ENCODE measurements at regions not wholly inside any gene's neighbourhood (a gene's known extent, or its start where the extent isn't known, plus 50 kb on each side); places are given as distances from the start of the nearest gene placed in this dataset.
"Not testable (repeated sequence)": the region's sequence is repeated elsewhere in the genome, so short reads cannot be mapped to it uniquely, and the experiment has no call there.

DNA sequence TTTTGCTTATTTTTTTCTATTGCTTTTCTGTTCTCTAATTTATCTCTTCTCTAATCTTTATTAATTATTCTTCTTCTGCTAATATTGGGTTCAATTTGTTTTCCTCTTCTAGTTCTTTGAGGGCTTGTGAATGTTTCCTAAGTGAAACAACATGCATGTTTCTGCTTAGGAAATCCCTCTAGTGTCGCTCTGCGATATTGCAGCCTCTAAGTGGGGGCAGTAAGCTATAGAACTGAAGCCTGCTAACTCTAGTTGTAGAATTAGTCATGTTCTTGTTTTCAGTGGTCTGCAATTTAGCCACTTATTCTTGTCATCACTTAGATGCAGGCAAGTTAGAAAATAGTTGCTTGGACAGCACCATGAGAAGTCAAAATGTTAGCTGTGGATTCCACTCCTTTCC, 222.6 kb downstream of the SPIN4 start:
- H3K27ac Mint-ChIP-seq, result no peak overlapping the region
- H3K36me3 Mint-ChIP-seq, result no peaks in the 10 kb centered on the region
- no peaks in the 10 kb centered on the region for H3K9me3 Mint-ChIP-seq
- H3K4me1 Mint-ChIP-seq, result no peaks in the 10 kb centered on the region
- H3K27me3 Mint-ChIP-seq, result no peaks in the 10 kb centered on the region
- H3K4me3 Mint-ChIP-seq, result no peak overlapping the region

DNA sequence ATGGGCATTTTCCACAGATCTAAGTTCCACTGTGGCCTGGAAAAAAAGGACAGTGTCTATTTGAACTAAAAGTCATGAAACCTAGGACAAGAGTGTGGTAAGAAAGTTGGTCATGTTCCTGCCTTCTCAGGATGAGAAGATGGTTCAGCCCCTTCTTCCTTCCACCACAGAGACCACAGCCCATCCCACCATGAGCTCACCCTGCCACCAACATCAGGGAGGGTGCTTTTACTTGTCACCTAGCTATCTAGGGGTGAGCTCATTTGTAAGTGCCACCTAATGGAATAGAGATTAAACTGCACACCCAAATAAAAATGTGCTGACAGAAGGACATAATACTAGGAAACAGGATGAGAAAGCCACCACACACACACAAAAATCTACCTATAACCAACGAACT, 235.9 kb downstream of the SPIN4 start:
- H3K36me3 Mint-ChIP-seq, result no peaks in the 10 kb centered on the region
- no peak overlapping the region for H3K4me3 Mint-ChIP-seq
- H3K27ac Mint-ChIP-seq, result no peak overlapping the region
- H3K9me3 Mint-ChIP-seq, result no peaks in the 10 kb centered on the region
- H3K27me3 Mint-ChIP-seq, result no peaks in the 10 kb centered on the region
- H3K4me1 Mint-ChIP-seq, result no peaks in the 10 kb centered on the region

DNA sequence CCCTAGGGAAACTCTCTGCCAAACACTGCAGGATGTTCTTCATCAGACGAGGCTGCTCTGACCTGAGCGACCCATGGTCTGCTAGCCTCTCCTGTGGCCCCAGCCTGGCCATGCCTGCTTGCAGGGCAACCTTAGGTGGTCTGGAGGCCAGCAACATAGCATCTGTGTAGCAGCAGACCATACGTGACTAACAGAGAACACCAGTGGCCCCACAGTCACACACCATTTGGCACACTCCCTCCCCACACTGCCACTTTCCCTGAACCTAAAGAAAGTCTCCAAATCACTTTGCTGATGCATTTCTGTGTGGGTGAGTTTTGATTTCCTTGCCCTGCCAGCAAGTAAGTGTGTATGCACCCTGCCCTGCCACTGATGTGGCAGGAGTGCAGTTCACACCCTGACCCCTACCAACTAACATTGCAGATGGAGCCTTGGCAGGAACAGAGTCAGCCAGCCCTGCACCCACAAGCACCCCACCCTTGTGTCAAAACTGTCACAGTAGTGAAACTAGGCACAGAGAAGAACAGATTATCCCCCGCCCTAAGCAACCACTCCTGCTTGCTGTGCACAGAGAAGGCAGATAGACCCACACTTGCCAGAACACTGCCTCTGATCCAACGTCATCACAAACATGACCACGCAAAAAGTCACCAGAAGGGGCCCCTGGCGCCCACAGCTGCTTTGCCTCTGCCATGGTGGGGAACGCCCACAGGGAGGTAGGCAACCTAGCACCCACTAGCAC, 249.1 kb downstream of the SPIN4 start:
- Mint-ChIP-seq H3K9me3 (peaks cover under 1% of the 10 kb centered on the region), H3K4me1 (no peaks in the 10 kb centered on the region), H3K27ac (no peak overlapping the region), H3K4me3 (no peak overlapping the region), H3K36me3 (no peaks in the 10 kb centered on the region), H3K27me3 (no peaks in the 10 kb centered on the region)

DNA sequence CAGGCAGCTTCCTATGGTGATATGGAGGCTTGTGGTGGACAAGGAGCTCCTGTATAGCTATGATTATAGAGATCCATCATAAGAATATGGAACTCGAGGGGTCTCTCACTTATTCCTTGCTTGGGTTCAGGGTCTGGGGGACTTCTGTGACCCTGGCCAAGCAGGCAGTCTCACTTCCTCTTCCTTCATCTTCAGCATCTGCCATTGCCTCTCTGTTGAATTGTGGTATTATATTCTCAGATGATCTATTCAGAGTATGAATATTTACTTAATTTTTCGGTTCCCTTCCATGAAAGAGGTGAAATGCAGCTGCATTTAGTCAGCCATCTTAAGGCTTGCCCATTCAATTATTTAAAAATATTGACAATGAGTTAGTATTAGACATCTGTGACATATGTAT, 292.9 kb downstream of the SPIN4 start:
- H3K4me1 Mint-ChIP-seq, result no peaks in the 10 kb centered on the region
- H3K27ac Mint-ChIP-seq, result no peak overlapping the region
- H3K36me3 Mint-ChIP-seq, result no peaks in the 10 kb centered on the region
- H3K4me3 Mint-ChIP-seq, result no peak overlapping the region
- no peaks in the 10 kb centered on the region for H3K9me3 Mint-ChIP-seq
- no peaks in the 10 kb centered on the region for H3K27me3 Mint-ChIP-seq

DNA sequence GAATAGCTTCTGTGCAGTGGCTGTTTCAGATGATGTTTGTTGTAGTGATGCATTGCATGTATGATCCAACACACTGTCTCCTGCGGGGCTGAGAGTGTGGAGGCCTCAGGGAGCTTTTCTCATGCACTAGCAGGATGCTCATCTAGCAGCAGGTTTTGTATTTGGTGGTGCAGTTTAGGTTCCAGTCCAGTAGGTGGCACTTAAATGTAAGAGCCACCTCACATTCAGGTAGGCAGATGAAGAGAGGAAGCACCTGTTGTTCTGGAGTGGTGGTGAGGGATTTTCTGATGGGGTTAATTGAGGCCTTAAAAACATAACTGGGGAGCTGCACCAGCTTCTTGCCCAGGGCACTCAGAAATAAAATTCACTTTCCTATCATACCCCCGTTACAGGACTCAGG, 300.9 kb downstream of the SPIN4 start:
- H3K9me3 Mint-ChIP-seq, result no peaks in the 10 kb centered on the region
- H3K4me3 Mint-ChIP-seq, result no peak overlapping the region
- no peaks in the 10 kb centered on the region for H3K27me3 Mint-ChIP-seq
- H3K27ac Mint-ChIP-seq, result no peak overlapping the region
- H3K4me1 Mint-ChIP-seq, result no peaks in the 10 kb centered on the region
- H3K36me3 Mint-ChIP-seq, result no peaks in the 10 kb centered on the region

DNA sequence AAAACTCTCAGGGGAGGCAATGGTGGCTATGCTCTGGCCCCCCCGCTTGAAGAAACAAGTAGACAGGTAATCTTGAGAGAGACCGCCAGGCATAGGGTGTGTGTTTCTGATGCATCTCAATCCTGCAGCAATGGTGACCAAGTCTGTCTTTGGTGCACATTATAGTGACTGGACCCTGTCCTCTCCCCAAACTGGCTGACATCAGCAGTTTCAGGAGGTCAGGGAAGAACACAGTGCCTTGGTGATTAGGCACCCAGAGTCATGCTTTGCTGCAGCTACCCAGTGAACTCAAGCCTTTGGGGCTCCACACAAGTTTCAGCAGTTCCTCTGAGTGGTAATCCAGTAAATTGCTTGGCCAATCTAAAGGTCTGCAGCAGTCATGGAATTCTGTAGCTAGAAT, 318.3 kb downstream of the SPIN4 start:
- Mint-ChIP-seq H3K36me3 (no peaks in the 10 kb centered on the region), H3K27me3 (no peaks in the 10 kb centered on the region), H3K4me3 (no peak overlapping the region), H3K27ac (no peak overlapping the region), H3K4me1 (no peaks in the 10 kb centered on the region), H3K9me3 (no peaks in the 10 kb centered on the region)

DNA sequence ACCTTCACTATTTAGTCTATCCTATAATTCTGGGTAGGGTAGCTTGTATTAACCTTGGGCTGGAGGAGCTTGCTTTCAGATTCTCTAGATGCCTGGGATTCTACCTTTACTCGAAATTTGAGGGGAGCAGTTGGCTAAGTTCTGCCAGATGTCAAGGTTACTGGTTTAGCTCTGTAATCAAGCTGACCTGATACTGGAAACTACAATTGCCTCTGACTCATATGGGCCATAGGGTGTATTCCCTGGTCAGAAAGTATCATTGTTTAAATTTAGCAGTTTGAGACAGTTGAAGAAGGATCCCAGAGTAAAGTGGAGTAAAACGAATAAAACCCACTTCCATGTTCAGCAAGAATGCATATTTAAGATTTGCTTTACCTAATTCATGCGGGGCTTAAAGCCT, 337.6 kb downstream of the SPIN4 start:
- Mint-ChIP-seq H3K9me3 (no peaks in the 10 kb centered on the region), H3K4me3 (no peak overlapping the region), H3K27ac (no peak overlapping the region), H3K4me1 (no peaks in the 10 kb centered on the region), H3K27me3 (no peaks in the 10 kb centered on the region), H3K36me3 (no peaks in the 10 kb centered on the region)

DNA sequence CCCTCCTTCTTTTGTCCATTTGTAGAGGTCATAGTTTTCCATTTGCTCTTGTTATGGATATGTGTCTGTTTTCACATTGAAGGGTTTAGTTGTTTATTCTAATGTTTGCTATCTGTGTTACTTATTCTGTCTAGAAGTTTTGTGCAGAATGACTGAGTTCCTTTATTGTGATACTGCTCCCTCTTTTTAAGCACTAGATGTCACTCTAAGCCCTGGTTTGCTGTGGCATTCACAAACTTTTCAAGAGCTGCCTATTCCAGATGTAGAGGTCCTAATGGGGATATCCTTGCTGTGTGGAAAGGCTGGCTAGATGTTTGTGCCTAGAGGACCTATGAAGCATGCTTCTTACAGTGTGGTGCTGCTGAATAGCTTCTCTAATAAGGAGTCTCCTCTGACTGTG, 338.6 kb downstream of the SPIN4 start:
- Mint-ChIP-seq H3K4me3 (no peak overlapping the region), H3K9me3 (no peaks in the 10 kb centered on the region), H3K27me3 (no peaks in the 10 kb centered on the region), H3K27ac (no peak overlapping the region), H3K36me3 (no peaks in the 10 kb centered on the region), H3K4me1 (no peaks in the 10 kb centered on the region)

DNA sequence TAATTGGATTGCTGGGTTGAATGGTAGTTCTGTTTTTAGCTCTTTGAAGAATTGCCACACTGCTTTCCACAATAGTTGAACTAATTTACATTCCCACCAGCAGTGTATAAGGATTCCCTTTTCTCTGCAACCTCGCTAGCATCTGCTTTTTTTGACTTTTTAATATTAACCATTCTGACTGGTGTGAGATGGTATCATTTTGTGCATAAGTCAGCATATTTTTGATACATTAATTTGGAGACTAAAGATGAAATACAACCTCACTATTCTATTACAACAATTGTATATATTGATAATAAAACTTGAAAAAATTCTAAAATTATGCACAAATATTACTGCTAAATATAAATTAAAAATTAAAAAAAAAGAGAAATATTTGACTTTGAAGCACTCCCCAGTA, 350.9 kb downstream of the SPIN4 start:
- H3K27me3 Mint-ChIP-seq, H3K4me3 Mint-ChIP-seq, H3K27ac Mint-ChIP-seq, H3K36me3 Mint-ChIP-seq, H3K4me1 Mint-ChIP-seq: not testable (repeated sequence)
- peaks cover 10% of the 10 kb centered on the region for H3K9me3 Mint-ChIP-seq

Data from activated naive CD4-positive, alpha-beta T cell treated with anti-CD3 and anti-CD28 coated beads, Interleukin-2, amount 50 U/mL, for 24 hours (primary cell).